ENCODE measurements at regions not wholly inside any gene's neighbourhood (a gene's known extent, or its start where the extent isn't known, plus 50 kb on each side); places are given as distances from the start of the nearest gene placed in this dataset.

GRCh38 chr5:40413743-40414142, 266.0 kb upstream of the PTGER4 start:
- no peak for DNase-seq

GRCh38 chr5:40412771-40413170, 266.9 kb upstream of the PTGER4 start:
- no peak for DNase-seq

GRCh38 chr5:40410964-40411635, 268.6 kb upstream of the PTGER4 start:
- peak in 1 of 5 donors; percentile 50 for DNase-seq

- peak; percentile 50 to 94 (median 70) for DNase-seq
These were observed 269.4 kb upstream of the PTGER4 start for GRCh38 chr5:40410231-40410861.

GRCh38 chr5:40409601-40410000, 270.1 kb upstream of the PTGER4 start:
- peak in 2 of 5 donors; percentile 30 to 77 for DNase-seq

GRCh38 chr5:40406741-40407211, 272.9 kb upstream of the PTGER4 start:
- DNase-seq: peak in 1 of 5 donors; percentile 67

GRCh38 chr5:40405996-40406740, 273.5 kb upstream of the PTGER4 start:
- DNase-seq: peak in 1 of 5 donors; percentile 79

- DNase-seq: peak in 1 of 5 donors; percentile 77
These were observed 274.5 kb upstream of the PTGER4 start for GRCh38 chr5:40405230-40405629.

GRCh38 chr5:40404613-40405012, 275.1 kb upstream of the PTGER4 start:
- DNase-seq: peak in 1 of 5 donors; percentile 81

- DNase-seq: peak in 1 of 5 donors; percentile 52
These were observed 277.7 kb upstream of the PTGER4 start for GRCh38 chr5:40402007-40402364.

- peak in 1 of 5 donors; percentile 53 for DNase-seq
These were observed 278.3 kb upstream of the PTGER4 start for GRCh38 chr5:40401284-40402006.

GRCh38 chr5:40400245-40400644, 279.5 kb upstream of the PTGER4 start:
- DNase-seq: no peak

GRCh38 chr5:40399349-40399748, 280.4 kb upstream of the PTGER4 start:
- DNase-seq: no peak

GRCh38 chr5:40397976-40398375, 281.7 kb upstream of the PTGER4 start:
- DNase-seq: no peak

- no peak for DNase-seq
These were observed 282.6 kb upstream of the PTGER4 start for GRCh38 chr5:40397091-40397490.

GRCh38 chr5:40396317-40396716, 283.4 kb upstream of the PTGER4 start:
- no peak for DNase-seq

- DNase-seq: no peak
These were observed 284.5 kb upstream of the PTGER4 start for GRCh38 chr5:40395251-40395650.

GRCh38 chr5:40394698-40395097, 285.0 kb upstream of the PTGER4 start:
- DNase-seq: no peak

GRCh38 chr5:40391642-40392041, 288.1 kb upstream of the PTGER4 start:
- DNase-seq: no peak

- DNase-seq: no peak
These were observed 289.2 kb upstream of the PTGER4 start for GRCh38 chr5:40390281-40391149.

- no peak for DNase-seq
These were observed 290.1 kb upstream of the PTGER4 start for GRCh38 chr5:40389591-40389990.

- DNase-seq: peak in 1 of 5 donors; percentile 89
These were observed 293.4 kb upstream of the PTGER4 start for GRCh38 chr5:40386289-40386688.

Data from T-helper 1 cell (primary cell).